ENCODE measurements at regions not wholly inside any gene's neighbourhood (a gene's known extent, or its start where the extent isn't known, plus 50 kb on each side); places are given as distances from the start of the nearest gene placed in this dataset.

DNA sequence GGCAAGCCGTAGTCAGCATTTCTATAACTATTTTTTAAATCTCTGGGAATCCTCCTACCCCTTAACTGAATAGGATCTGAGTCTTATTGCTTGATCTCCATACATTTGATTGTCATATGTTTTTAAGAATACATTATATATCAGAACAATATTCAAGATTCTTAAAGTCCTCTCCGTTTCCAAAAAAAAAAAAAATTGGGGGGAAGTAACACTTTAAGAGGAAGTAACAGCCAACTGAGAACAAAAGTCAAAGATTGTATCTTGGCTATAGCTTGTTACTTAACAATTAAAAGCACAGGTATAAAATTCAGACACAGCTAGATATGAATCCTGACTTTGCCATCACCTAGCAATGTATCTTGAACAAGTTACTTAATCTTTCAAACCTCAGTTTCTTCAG is 169.9 kb upstream of the ADO start:
- no peak for DNase-seq

DNA sequence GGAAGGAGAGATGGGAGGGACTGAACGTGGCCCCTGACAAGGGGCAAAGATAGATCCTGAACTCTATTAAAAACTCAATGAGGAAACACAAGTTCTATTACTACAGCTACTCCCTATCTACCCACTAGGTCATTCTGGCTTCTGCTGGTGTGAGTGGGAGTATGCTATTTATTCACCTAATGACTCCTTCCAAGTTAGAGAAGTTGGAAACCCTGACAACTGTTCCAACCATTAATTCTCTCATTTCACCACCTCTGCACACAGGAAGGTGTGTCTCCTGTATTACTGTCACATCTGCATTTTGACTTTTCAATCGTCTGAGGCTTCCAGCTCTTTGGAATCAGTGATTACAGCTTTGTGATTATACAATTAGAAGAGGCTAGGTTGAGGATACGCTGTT is 169.4 kb upstream of the ADO start:
- no peak for DNase-seq

DNA sequence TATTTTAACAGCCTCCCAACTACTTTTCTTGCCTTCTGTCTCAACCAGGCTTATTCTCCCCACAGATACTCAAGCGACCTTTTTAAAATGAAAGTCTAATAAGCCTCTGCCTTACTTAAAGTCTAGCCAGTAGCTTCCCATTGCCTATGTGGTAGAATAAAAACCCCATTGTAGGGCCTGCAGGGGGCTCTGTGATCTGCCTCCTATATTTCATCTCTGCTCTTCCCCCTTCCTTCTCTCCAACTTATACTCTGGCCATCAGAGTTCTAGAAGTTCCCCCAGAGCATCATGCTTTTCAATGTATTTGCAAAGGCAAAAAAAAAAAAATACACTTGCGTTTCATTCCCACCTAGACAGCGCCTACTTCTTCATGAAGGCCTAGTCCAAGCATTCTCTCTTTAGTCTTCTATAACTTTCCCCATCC is 167.7 kb upstream of the ADO start:
- peak; percentile 0 for DNase-seq

DNA sequence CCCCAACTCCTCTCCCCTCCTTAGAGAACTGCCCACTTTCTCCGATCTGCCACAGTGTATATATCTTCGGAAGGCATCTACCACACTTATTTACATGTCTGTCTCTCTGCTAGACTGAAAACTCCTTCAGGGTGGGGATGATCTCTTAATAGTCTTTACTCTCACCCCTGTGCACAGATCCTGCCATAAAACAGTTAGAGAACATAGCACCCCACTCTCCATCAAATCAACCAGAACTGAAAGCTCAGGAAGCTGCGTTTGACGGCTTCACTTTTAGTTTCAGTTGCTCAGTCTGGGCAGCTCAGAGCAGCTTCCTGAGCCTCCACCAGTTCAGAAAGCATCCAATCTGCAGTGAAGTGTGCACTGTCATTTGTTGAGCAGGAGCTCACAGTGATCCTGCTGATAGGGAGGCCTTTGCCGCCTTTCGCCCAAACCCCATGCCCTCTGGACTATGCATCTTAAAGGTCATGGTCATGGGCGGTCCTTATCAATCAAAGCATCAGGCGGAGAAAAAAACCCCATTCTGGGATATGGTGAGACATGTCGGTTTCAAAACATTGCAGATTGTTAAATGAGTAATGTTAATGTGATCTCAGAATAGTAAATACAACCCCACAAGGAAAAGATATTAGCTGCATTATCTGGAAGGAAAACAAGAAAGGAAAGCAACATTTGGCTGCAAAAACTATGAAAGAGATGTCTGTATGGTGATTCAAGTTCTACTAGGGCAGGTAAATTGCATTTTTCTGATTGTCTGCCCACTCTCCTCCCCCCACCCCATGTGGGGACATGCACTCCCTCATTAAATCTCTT is 167.1 kb upstream of the ADO start:
- no peak for DNase-seq

DNA sequence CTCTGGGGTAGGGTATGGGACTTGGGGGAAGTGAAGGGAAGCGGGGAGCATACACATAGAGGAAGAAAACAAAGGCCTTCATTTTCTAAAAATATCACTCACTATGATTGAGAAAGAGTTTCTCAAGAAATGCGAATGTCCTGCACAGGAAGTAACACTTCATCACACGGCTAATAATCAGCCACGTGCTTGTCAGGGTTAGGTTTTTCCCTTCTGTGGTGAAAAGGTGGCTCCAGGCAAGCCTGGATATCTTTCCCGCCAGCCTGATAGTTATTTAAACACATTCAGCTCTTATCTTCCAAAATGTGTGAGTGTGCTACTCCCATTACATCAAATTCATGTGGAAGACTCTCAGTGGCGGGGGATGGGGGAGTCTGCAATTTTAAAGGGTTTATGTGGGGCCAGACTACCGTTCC is 166.4 kb upstream of the ADO start:
- DNase-seq: no peak

DNA sequence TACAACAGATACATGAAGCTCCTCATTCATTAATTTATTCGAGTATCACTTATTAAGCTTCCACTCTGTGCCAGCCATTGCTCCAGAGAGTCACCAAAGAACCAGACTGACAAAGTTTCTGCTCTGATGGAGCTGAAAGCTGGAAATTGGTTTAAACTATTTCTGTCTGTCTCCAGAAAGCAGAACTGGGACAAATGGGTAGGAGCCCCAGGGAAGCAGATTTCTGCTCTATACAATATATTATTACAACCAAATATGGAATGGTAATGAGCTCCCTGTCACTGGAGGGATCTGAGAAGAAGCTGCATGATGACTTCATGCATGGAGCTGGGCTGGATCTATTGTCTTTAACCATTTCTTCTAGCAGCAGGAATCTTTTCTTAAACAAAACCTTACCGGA is 165.4 kb upstream of the ADO start:
- DNase-seq: no peak

DNA sequence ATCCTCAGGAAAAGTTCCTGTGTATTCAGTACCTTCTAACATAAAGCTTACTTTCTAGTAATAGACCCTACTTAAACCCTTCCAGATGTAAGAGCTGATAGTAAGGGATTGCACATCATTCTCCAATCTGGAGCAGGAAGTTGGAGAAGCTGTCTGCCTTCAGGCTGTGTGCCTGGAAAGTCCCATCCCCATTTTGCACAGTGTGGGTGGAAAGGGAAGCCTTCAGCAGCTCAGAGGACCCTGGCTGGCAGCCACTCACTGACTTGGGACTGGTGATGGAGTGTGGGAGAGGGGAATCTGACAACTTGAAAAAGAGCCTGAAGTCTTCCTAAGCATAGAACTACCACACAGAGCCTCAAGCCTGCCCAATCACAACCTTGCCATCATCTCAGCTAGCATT is 164.1 kb upstream of the ADO start:
- no peak for DNase-seq

DNA sequence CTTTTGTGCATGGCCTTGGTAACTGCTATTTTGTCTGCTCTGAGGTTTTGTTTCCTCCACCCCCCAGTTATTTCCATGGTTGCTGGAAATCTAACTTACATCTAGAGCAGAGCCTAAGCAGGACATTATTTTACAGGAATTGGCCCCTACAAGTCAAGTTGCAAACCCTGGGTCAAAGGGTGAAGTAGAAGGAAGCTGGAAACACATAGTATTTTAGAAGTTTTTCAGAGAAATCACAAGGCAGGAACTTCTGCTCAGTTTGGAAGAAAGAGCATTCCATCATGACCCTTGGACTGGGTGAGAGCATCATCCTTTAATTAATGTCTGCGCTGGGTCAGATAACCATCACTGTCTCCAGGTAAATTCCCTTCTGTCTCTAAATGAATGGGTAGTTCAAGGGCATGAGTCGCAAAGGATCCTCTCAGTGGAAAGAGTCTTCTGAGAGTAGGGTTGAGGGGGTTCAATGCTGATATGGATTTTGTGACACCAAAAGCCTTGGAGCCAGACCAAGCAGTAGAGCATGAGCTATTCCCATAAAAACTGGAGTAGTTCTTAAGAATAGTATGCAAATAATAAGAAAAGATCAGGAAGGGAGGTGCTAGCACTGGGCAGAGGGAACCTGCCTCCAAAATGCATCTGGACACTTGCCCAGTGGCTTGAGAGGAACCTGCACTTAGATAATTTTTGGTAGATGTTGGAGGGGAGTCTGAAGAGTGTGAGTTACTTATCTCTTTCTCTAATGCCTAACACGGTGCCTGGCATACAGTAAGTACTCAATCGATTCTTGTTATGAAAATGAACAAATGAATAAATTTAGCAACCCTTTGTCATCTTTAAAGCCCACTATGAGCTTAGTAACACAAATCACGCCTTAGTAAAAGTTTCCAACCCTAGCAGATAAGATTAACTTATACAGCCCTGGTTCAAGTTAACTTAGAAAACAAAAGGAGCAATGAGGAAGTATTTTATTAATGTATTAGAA is 160.6 kb upstream of the ADO start:
- no peak for DNase-seq

DNA sequence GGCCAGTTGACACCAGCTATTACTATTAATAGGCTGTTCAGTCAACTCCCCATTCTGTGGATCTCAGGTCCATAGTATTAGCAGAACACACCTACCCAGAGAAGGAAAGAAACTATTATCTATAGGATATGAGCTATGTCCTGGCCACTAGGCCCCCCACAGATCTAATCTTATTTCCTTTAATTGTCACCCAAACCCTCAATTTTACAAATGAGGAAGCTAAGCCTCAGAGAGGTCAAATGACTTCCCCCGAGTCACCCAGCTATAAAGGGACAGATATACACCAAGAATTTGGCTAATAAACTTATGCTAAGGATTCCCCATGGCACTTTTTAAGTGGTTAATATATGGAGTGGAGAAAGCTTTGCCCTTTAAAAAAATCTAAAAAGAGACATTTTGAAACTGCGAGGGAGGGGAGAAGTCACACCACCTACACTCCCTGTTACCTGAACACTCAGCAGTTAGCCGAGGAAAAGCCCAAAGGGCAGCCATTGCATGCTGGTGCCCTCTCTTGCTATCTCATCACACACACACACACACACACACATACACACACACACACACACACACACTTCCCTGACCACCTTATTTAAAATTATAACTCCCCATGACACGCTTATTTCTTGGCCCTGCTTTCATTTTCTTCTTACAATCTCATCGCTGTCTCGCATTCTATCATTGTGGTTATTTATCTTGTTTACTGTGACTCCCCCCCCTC is 157.0 kb upstream of the ADO start:
- no peak for DNase-seq

DNA sequence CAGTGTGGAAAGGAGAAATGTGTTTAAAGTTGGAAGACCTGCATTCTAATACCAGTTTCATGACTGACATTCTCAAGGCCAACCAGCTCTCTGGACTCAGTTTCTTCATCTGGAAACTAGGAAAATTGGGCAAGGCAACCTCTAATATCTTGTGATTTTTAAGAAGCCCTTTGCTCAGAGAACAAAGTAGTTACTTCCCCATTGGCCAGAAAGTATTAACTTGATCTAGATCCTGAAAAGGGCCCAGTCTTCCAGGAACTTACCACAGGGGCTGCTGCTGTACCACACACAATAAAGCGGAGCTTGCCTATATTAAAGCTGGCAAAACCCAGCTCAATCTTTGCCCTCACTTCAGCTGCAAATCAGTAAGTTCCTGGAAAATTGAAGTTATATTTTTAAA is 155.6 kb upstream of the ADO start:
- DNase-seq: no peak

DNA sequence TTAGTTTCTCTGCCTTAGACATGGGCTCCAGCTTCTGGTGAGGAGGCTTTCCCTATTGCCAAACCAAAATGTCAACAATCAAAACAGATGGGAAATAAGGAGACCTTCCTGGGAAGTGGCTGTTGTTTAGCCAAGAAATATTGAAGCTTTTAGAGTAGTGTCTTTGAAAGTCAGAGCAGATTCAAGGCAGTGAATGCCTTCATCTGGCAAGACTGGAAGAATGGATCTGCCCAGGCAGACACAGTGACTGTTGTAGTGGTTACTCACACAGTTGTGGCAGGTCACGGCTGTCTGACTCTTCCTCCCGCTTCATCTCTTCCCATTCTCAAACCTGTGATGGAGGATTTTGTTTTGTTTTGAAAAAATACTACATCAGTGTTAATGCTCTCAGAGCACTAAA is 154.1 kb upstream of the ADO start:
- DNase-seq: no peak

DNA sequence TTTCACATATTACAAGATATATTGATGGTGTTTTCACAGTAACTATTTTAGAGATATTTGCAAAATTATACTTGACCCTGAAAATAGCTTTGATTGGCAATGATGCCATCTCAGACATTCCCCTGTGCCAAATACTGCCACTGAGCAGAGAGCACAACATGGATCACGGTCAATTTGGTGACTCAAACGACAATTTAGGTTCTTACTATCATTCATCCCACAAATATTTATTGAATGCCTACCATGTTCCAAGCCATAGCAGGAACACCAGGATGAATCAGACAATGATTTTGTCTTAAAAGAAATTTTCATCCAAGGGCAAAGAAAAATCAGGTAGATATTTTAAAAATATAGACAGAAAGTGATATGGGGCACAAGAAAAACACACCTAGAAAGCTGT is 153.2 kb upstream of the ADO start:
- no peak for DNase-seq

DNA sequence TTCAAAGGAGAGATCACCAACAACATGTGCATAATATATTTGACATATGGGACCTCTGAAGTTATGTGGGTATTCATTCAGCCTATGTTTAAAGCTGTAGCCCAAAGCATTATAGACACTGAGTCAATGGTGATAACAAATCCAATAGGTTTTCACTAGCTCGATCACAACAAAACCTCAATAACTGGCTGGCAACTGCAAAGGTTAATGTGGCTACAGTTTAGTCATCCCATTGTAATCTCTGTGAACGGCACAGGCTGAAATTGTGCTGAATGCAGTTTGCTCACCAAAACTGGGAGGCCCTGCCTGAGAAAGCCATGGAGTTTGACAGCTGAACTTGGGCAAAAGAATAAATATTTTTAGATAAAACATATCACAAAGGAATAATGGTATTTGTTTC is 152.4 kb upstream of the ADO start:
- DNase-seq: no peak

DNA sequence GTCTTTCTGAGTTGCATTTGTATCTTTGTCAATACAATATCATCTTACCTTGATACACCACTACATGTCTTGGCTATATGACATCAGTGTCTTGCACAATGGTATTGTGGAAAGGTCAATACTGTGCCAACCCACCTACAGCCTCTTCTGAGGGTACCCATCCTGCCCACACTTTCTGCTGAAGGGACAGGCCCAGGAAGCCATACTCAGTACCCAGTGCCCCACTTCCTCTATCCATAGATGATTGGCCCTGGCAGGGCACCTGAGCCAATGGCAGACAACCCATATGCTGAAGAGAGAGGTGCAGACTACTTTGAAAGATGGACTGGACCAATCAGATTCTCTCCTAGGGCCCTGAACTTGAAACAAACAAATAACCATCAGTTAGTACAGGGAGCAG is 152.0 kb upstream of the ADO start:
- DNase-seq: no peak

DNA sequence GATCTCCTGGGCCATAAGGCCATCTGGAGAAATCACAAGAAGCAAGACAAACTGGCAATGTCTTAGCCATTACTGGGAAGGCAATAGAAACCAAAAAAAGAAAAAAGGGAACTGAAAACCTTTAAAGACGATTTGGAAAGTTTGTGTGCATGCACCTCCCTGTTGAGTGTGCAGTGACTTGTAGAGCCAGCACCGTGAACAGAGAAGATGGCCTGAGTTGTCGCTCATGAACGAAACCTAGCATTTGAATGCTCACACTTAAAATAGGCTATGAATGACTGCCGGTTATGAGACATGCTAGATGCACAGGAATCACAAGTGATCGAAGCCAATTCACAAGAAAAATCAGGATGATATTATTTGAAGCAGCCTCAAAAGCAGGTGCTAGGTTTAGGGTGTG is 151.3 kb upstream of the ADO start:
- peak; percentile 15 for DNase-seq

DNA sequence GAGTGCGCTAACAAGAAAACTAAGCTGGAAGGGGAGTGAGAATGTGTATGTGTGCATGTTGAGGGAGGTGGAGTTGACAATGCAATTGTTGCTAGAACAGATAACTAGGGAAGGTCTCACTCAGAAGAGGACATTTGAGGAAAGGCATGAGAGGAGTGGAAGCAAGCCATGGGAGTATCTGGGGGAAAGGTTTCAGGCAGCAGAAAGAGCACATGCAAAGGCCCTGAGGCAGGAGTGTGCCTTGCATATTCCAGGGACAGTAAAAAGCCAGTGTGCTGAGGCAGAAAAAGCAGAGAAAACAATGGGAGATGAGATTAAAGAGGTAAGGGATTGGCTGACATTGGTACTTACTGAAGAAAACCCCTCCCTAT is 149.6 kb upstream of the ADO start:
- DNase-seq: no peak

DNA sequence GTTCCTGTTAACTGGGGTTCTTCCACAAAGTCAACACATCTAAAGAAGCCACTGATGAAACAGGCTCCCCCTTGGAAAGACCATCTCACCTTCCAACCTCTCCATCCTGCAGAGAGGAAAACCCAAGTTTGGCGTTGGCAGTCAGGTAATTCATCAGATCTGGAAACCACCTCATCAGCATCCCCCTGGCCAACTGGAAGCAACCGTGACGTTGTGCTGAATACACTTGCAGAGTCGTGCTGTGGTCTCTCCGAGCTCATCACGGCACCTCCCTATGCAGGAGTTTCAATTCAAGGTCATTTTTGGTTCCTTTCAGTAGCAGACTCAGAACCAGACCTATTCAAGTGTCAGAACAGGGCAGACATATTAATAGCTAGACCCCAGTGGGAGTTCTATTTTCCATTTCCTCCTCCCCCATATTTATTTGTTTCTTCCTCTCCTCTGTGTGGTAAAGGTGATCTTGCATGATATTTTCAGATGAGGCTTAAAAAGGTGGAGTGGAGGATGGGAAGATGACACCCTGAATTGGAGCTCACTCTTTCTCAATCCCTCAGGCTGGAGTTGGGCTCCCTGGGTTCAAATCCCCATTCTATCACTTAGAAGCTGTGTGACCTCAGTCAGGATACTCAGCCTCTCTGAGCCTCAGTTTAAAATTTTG is 149.1 kb upstream of the ADO start:
- DNase-seq: no peak

DNA sequence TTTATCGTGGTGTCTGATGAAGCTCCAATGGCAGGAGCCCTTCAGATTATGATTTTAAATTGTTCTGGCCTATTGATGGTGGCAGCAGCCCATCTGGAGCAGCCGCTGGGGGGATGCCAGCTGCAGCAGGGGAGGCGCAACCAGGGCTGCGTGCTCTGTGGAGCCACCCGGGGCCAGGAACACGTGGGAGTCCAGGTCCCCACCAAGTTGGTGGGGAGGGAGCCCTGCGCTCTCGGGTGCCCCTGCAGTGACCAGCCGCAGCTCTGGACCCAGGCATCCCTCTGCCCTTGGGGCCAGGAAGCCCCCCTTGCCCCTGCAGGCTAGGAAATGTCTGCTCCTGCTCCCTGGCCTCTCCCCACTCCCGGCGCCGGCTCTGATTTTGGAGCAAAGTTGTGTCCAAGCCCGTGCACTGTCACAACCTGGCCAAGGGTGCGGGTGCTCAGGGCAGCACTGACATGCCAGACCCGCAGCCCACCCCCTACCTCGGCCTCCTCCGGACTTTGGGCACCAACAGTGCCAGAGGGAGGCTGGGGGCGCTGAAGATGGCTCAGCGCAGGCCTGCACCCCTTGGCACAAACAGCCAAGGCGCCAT is 147.2 kb upstream of the ADO start:
- DNase-seq: no peak

DNA sequence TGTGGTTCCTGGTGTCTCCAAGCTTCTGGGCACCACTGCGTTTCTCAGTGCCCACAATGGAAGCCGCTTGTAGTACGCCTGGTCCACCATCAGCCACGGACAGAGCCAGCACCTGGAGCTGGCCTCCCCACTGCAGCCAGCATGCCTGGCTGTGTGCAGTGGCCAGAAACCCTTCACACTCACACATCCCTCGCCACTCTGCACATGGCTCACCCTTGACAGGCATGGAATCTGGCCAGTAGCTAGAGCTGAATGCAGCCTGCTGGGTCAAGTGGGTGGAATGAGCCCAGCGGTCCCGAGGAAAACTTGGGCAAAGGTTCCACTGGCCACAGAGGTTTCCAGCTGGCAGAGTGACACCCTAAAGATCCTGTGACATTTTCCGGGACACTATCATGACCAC is 146.0 kb upstream of the ADO start:
- no peak for DNase-seq

DNA sequence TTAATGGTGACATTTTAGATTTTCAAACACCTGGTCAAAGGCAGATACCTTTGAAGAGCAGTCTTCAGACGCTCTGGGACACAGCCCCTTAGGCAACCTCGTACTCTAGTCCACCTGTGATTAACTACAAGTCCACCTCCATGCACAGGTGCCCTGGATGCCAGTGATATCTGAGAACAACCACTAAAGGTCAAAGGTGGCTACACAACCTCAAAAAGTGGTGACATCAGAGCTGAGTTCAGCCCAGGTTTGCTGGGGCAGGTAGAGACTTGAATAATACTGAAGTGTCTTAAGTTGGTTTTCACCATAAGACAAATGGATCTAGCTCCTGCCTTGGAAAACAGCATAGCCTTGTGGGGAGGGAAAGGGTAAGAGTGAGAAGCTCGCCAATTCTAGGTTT is 143.4 kb upstream of the ADO start:
- DNase-seq: no peak

DNA sequence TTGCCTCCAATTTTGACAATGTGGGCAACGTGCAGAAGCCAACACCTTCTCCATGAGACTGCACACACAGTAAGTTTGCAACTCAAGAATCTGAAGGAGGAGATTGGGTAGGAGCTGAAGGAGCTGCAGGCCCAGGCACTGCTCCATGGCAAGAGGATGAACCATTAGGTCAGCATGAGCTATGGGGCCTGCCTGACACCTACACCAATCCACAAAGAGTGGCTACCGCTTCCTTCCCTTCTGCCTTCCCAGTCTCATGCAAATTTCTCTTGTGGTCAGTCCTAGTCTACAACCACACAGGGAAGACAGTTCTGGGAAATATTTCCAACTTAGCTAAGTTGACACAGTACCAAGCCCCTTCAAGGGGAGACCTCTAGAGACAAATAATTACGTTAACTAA is 142.0 kb upstream of the ADO start:
- DNase-seq: no peak

DNA sequence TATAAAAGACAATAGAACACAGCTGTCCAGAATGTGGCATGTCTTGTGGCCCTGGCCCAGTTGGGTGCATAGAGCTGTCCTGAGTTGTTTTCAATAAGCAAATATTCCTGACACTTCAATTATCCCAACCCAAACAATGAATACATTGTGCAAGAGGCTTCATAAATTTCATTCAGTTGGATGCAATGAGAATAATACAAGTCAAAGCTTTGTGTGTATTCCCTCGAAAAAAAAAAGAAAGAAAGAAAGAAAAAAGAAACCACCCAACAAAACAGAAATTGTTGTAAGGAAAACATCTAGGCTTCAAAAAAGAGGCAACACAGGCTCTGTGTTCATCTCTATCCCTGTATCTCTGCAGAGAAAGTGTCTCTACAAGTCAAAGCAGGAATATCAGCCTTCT is 138.7 kb upstream of the ADO start:
- no peak for DNase-seq

DNA sequence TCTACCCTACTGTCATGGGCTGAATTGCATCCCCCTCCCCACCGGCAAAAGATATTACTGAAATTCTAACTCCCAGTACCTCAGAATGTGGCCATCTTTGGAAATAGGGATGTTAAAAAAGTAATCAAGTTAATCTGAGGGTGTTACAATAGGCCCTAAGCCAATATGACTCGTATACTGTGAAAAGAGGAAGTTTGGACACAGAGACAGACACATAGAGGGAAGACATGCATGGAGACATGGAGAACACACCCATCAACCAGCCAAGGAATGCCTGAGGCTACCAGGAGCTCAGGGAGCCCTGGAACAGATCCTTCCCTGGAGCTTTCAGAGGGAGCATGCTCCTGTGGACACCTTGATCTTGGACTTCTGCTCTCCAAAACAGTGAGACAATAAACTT is 138.2 kb upstream of the ADO start:
- DNase-seq: no peak
